GM10266 (cell line): ENCODE measurements at regions not wholly inside any gene's neighbourhood (a gene's known extent, or its start where the extent isn't known, plus 50 kb on each side); places are given as distances from the start of the nearest gene placed in this dataset.
"Not testable (repeated sequence)": the region's sequence is repeated elsewhere in the genome, so short reads cannot be mapped to it uniquely, and the experiment has no call there.

Experiments used
- DNase-seq: peaks from one replicate; pipeline ENCODE4 v3.0.0; 2012; ENCODE audit errors: extremely low spot score
- TF ChIP-seq, protein P1 (sequence below): IDR thresholded peaks from 2 replicates; pipeline ENCODE4 v1.5.1; 2012; ENCODE audit warnings: mild to moderate bottlenecking, low read depth; ENCODE audit not compliant: control insufficient read depth, insufficient read depth; ENCODE audit errors: missing control alignments

DNA sequence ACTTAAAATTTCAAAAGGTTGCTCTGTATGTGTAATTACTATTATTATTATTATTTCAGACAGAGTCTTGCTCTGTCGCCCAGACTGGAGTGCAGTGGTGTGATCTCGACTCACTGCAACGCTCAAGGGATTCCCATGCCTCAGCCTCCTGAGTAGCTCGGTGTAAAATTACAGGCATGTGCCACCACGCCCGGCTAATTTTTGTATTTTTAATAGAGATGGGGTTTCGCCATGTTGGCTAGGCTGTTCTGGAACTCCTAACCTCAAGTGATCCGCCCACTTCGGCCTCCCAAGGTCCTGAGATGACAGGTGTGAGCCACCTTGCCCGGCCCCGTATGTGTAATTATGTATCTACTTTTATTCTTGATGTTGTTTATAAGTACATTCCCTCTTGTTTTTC, 65.3 kb upstream of the ZNF217 start:
- no peak for DNase-seq
- TF ChIP-seq, protein P1, sequence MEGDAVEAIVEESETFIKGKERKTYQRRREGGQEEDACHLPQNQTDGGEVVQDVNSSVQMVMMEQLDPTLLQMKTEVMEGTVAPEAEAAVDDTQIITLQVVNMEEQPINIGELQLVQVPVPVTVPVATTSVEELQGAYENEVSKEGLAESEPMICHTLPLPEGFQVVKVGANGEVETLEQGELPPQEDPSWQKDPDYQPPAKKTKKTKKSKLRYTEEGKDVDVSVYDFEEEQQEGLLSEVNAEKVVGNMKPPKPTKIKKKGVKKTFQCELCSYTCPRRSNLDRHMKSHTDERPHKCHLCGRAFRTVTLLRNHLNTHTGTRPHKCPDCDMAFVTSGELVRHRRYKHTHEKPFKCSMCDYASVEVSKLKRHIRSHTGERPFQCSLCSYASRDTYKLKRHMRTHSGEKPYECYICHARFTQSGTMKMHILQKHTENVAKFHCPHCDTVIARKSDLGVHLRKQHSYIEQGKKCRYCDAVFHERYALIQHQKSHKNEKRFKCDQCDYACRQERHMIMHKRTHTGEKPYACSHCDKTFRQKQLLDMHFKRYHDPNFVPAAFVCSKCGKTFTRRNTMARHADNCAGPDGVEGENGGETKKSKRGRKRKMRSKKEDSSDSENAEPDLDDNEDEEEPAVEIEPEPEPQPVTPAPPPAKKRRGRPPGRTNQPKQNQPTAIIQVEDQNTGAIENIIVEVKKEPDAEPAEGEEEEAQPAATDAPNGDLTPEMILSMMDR, result no peak

DNA sequence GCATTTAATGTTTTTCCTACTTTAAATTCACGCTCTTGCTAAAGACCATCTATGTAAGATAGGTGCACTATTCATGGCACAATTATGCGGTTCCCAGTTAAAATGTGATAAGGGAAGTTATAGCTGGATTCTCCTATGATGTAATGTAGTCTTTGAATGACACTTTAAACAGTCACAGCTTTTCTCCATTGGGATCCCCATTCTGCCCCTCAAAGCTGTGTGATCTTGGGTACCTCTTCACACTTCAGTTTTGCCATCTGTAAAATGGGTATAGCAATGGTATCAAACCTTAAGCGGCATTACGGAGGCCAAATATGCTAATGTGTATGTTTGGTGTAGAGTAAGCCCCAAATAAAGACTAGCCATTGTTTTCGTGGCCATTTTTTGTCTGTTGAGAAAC, 64.7 kb upstream of the ZNF217 start:
- no peak for DNase-seq
- TF ChIP-seq, protein P1, result no peak

DNA sequence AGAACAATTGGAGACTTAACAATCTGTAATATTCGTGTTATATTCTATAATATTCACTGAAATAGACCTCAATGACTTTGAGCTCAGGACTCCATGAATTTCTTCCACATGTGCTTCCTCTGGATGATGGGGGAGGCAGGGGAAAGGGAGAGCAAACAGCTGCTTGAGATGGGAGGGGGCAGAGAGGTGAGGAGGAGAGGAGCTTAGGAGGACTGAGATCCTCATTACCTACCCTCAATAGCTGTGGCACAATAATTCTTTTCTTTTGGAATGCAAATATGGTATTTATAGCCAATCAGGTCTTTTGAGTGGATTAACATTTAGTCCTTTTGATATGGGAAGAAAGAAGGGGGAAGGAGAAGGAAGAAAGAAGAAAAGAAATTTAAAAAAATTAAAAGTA, 64.1 kb upstream of the ZNF217 start:
- DNase-seq, result no peak
- TF ChIP-seq, protein P1, result no peak

DNA sequence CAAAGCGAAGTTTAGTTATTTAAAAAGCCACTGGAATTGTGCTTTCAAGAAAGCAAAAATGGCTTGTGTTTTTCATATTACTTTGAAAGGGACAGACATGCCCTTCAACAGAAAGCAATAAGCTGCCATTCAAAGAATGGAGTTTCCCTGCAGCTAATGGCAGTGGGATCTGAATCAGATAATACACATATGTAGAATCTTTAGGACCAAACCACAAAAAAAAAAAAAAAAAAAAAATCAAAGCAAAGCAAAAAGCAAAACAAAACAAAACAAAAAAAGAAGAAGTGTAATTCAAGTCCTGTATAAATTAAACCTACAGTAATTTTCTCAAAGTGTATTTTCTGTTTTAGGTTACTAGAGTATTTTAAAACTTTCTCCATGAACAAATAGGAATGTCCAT, 63.6 kb upstream of the ZNF217 start:
- TF ChIP-seq, protein P1, result no peak
- no peak for DNase-seq

DNA sequence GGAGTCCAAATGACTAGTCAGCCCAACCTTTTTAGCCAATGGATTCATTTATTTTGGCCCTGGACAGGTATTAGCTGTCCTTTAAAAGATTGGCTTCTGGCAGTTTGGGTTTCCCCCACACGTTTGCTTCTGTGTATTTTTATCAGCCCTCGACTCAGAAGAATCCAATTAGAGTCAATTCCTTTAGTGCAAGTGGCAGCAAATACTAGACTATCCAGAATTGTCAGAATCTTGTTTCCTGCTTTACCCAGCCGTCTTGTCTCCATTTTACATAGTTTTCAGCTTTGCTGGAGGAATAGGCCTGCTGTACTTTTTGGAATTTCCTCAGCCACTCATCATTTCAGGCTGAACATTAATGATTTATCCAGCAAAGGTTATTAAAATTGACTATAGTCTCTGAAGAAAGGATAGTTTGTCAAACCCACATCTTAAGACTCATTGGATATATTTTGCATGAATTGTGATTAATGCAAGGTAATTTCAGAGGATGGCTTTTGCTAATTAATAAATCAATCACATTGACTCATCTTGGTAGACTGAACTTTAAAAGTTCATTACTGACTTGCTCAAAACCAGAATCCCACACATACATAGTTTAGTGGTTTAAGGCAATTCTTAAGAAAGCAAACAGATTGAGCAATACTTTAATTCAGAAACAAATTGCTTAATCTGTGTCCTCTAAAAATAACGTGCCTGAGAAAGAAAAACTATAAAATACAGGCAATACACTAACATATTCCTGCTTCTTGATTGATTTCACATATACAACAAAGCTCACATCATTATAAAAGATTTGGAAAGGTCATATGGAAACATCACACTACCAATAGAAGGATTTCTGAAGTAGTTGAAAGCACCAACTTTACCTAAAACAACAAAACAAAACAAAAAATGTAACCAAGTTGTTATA, 62.9 kb upstream of the ZNF217 start:
- TF ChIP-seq, protein P1, result no peak
- no peak for DNase-seq

DNA sequence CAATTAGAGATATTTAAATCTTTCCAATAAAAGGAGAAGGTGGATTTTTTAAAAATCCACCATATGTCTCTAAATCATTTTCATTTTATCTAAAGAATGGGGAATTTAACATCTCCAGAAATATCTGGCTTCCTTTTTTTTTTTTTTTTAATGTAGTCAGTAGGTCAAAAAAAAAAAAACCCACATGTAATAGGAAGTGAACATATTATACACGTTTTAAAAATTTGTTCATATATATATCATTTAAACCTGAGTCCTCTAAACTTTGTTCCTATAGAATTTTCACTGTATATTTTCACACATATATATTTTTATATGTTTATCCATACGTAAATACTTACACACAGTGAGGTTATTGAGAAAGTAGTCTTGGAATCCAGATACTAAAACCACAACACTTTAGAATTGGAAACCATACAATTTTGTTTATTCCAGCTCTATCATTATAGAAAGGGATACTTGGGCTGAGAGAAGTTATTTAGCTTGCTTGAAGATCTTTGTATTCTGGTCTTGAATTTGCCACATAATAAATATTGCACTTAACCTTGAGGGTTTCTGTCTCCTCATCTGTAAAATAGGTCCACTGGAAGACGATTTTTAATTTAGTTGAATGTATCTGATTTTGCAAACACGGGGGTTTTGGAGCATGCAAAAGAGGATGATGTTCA, 62.1 kb upstream of the ZNF217 start:
- DNase-seq, result no peak
- TF ChIP-seq, protein P1, result no peak

DNA sequence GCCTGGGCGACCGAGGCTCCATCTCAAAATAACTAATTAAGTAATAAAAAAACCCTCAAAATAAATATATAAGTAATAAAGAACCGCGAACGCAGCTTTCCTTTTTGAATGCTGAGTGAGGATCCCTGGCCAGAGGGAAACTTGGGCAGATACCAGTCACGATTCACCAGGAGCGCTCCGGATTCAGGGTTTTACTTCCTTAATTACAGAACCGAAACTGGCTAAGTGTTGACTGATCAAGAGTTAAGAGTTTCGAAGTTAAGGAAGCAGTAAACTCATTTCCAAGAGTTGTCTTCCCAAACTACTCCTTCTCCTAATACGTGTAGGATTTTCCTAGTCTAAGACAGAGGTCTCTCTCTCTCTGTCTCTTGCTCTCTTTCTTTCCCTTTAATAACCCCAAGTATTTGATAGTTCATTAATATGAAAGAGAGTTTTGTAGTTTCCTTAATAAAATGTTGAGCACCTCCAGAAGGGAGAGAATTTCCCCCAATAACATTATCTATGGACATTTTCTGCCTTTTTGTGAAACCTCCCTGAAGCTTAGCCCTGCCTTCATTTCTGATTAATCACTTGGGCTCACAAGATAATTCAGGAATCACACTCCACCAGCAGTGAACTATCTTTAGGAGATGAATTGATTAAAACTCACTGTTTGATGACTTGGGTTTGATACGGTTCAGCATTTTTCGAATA, 61.4 kb upstream of the ZNF217 start:
- DNase-seq, result no peak
- TF ChIP-seq, protein P1, result no peak

DNA sequence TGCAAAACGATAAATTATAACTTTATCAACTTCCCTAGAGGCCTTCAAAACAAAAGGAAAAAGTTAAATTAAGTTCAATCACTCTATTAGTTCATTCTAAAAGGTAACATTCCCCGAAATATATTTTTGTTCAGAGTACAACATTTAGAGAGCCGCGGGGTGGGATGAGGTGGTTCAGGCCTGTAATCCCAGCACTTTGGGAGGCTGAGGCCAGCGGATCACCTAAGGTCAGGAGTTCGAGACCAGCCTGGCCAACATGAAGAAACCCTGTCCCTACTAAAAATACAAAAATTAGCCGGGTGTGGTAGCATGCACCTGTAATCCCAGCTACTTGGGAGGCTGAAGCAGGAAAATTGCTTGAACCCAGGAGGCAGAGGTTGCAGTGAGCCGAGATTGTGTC, 60.9 kb upstream of the ZNF217 start:
- not testable (repeated sequence) for DNase-seq
